ENCODE measurements at regions not wholly inside any gene's neighbourhood (a gene's known extent, or its start where the extent isn't known, plus 50 kb on each side); places are given as distances from the start of the nearest gene placed in this dataset.

DNA sequence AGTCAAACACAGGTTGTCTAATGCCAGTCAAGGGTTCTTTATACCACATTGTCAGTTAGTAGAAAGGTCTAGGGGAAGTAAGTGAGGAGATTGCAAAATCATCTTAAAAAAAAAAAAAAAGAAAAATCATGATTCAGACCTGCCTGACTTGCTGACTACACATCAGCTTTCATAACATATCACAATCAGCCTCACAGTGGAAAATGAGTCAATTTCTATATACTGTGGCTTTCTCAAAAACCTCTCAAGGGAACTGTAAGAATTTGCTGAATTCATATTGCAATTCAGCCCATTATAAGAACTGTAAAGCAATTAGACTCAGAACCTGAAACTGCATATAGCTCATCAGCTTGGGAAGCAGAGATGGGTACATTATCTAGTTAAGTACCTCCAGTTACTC is 75.3 kb upstream of the GPC6 start:
- H3K4me1 ChIP-seq (ENCODE audit: control insufficient read depth, low read length): no peaks in the 10 kb centered on the region
- no peaks in the 10 kb centered on the region for H3K79me2 ChIP-seq (ENCODE audit: control insufficient read depth, low read length)
- H3F3A ChIP-seq (ENCODE audit: control insufficient read depth, insufficient read depth): no peaks in the 10 kb centered on the region
- H3K4me2 ChIP-seq (ENCODE audit: low read length): no peak overlapping the region
- H3K36me3 ChIP-seq (ENCODE audit: control insufficient read depth, low read length): no peaks in the 10 kb centered on the region
- TF ChIP-seq, protein P1, sequence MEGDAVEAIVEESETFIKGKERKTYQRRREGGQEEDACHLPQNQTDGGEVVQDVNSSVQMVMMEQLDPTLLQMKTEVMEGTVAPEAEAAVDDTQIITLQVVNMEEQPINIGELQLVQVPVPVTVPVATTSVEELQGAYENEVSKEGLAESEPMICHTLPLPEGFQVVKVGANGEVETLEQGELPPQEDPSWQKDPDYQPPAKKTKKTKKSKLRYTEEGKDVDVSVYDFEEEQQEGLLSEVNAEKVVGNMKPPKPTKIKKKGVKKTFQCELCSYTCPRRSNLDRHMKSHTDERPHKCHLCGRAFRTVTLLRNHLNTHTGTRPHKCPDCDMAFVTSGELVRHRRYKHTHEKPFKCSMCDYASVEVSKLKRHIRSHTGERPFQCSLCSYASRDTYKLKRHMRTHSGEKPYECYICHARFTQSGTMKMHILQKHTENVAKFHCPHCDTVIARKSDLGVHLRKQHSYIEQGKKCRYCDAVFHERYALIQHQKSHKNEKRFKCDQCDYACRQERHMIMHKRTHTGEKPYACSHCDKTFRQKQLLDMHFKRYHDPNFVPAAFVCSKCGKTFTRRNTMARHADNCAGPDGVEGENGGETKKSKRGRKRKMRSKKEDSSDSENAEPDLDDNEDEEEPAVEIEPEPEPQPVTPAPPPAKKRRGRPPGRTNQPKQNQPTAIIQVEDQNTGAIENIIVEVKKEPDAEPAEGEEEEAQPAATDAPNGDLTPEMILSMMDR (IDR thresholded peaks at IDR 0.05; ENCODE audit: low read depth, low read length, poor library complexity, severe bottlenecking): no peak
- no peak for TF ChIP-seq EZH2phosphoT487 (IDR thresholded peaks at IDR 0.05; ENCODE audit: borderline replicate concordance, low read length)
- H3K27ac ChIP-seq (ENCODE audit: low read depth, low read length): no peak overlapping the region
- no peaks in the 10 kb centered on the region for H3K27me3 ChIP-seq (ENCODE audit: control insufficient read depth, low read length)
- H3K9me2 ChIP-seq (replicated peaks; ENCODE audit: control insufficient read depth, low read length): no peaks in the 10 kb centered on the region
- H3K9me3 ChIP-seq (ENCODE audit: control insufficient read depth, insufficient read depth, low read length): no peaks in the 10 kb centered on the region
- no peak overlapping the region for H3K4me3 ChIP-seq (ENCODE audit: low read length)
- H4K20me1 ChIP-seq (ENCODE audit: control insufficient read depth, insufficient read depth, low read depth, low read length): no peaks in the 10 kb centered on the region

DNA sequence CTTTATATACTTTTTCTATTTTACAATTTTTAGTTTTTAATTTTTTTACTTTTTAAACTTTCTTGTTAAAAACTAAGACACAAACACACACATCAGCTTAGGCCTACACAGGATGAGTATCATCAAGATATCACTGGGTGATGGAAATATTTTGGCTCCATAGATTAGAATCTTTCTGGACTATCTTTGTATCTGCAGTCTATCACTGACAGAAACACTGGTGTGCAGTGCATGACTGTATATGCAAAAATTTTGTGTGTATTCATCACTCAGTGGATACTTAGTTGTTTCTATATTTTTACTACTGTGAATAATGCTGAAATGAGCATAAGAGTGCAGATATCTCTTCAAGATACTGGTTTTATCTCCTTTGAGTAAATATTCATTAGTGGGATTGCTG is 68.0 kb upstream of the GPC6 start:
- TF ChIP-seq EZH2phosphoT487 (IDR thresholded peaks at IDR 0.05; ENCODE audit: borderline replicate concordance, low read length): no peak
- TF ChIP-seq, protein P1 (IDR thresholded peaks at IDR 0.05; ENCODE audit: low read depth, low read length, poor library complexity, severe bottlenecking): no peak
- no peaks in the 10 kb centered on the region for H3K79me2 ChIP-seq (ENCODE audit: control insufficient read depth, low read length)
- H4K20me1 ChIP-seq (ENCODE audit: control insufficient read depth, insufficient read depth, low read depth, low read length): no peaks in the 10 kb centered on the region

DNA sequence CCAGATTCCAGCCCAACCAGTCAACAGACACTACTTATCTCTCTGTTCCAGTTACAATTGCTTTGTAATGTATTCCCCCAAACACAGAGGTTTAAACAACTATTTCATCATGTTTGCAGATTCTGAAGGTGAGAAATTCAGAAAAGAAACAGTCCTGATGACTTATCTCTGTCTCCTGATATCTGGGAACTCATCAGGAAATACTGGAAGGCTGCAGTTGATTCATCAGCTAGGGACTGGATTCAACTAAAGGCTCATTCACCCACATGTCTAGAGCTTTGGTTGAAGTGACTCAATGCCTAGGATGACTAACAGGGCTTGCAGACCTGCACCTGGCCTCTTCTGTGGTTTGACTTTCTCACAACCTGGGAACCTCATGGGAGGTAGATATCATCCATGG is 56.6 kb upstream of the GPC6 start:
- Histone ChIP-seq H3K4me3 (ENCODE audit: low read length) (no peak overlapping the region), H4K20me1 (ENCODE audit: control insufficient read depth, insufficient read depth, low read depth, low read length) (no peaks in the 10 kb centered on the region), H3K9me2 (replicated peaks; ENCODE audit: control insufficient read depth, low read length) (no peaks in the 10 kb centered on the region), H3F3A (ENCODE audit: control insufficient read depth, insufficient read depth) (no peaks in the 10 kb centered on the region), H3K4me1 (ENCODE audit: control insufficient read depth, low read length) (no peaks in the 10 kb centered on the region), H3K36me3 (ENCODE audit: control insufficient read depth, low read length) (no peaks in the 10 kb centered on the region), H3K9me3 (ENCODE audit: control insufficient read depth, insufficient read depth, low read length) (no peaks in the 10 kb centered on the region), H3K27ac (ENCODE audit: low read depth, low read length) (no peak overlapping the region), H3K79me2 (ENCODE audit: control insufficient read depth, low read length) (no peaks in the 10 kb centered on the region), H3K4me2 (ENCODE audit: low read length) (no peak overlapping the region), H3K27me3 (ENCODE audit: control insufficient read depth, low read length) (no peaks in the 10 kb centered on the region)
- TF ChIP-seq EZH2phosphoT487 (IDR thresholded peaks at IDR 0.05; ENCODE audit: borderline replicate concordance, low read length): no peak
- TF ChIP-seq, protein P1 (IDR thresholded peaks at IDR 0.05; ENCODE audit: low read depth, low read length, poor library complexity, severe bottlenecking): no peak

More for the DNA sequence above, 68.0 kb upstream of the GPC6 start:
- Histone ChIP-seq H3K36me3 (ENCODE audit: control insufficient read depth, low read length) (no peaks in the 10 kb centered on the region), H3K9me3 (ENCODE audit: control insufficient read depth, insufficient read depth, low read length) (no peaks in the 10 kb centered on the region), H3K4me3 (ENCODE audit: low read length) (no peak overlapping the region), H3K27me3 (ENCODE audit: control insufficient read depth, low read length) (no peaks in the 10 kb centered on the region), H3K27ac (ENCODE audit: low read depth, low read length) (no peak overlapping the region), H3K4me2 (ENCODE audit: low read length) (no peak overlapping the region), H3K4me1 (ENCODE audit: control insufficient read depth, low read length) (no peaks in the 10 kb centered on the region), H3F3A (ENCODE audit: control insufficient read depth, insufficient read depth) (no peaks in the 10 kb centered on the region), H3K9me2 (replicated peaks; ENCODE audit: control insufficient read depth, low read length) (no peaks in the 10 kb centered on the region)

DNA sequence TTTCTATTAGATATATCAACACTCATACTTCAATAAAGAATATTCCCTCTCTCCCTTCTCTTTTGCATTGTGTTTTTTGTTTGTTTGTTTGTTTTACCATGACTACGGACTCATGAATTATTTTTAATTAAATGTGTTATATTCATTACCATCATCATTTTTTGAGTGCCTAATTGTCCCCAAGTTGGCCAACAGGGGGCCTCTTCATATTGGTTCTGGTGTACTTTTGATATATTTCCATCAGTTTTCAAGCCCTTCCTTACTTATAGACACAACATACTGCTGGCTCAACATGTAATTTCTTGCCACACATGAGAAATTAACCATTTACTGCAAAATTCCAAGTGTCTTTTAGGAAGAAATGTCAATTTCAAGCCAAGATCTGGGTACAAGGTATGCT is 54.5 kb upstream of the GPC6 start:
- Histone ChIP-seq H3K36me3 (ENCODE audit: control insufficient read depth, low read length) (no peaks in the 10 kb centered on the region), H3F3A (ENCODE audit: control insufficient read depth, insufficient read depth) (no peaks in the 10 kb centered on the region), H3K4me1 (ENCODE audit: control insufficient read depth, low read length) (no peaks in the 10 kb centered on the region), H3K9me3 (ENCODE audit: control insufficient read depth, insufficient read depth, low read length) (no peaks in the 10 kb centered on the region), H4K20me1 (ENCODE audit: control insufficient read depth, insufficient read depth, low read depth, low read length) (no peaks in the 10 kb centered on the region), H3K4me2 (ENCODE audit: low read length) (no peak overlapping the region), H3K4me3 (ENCODE audit: low read length) (no peak overlapping the region), H3K79me2 (ENCODE audit: control insufficient read depth, low read length) (no peaks in the 10 kb centered on the region), H3K27me3 (ENCODE audit: control insufficient read depth, low read length) (no peaks in the 10 kb centered on the region), H3K27ac (ENCODE audit: low read depth, low read length) (no peak overlapping the region), H3K9me2 (replicated peaks; ENCODE audit: control insufficient read depth, low read length) (no peaks in the 10 kb centered on the region)
- no peak for TF ChIP-seq EZH2phosphoT487 (IDR thresholded peaks at IDR 0.05; ENCODE audit: borderline replicate concordance, low read length)
- TF ChIP-seq, protein P1 (IDR thresholded peaks at IDR 0.05; ENCODE audit: low read depth, low read length, poor library complexity, severe bottlenecking): peak; percentile 40
